Keratinocyte (primary cell): ENCODE measurements at regions not wholly inside any gene's neighbourhood (a gene's known extent, or its start where the extent isn't known, plus 50 kb on each side); places are given as distances from the start of the nearest gene placed in this dataset.
"Not testable (repeated sequence)": the region's sequence is repeated elsewhere in the genome, so short reads cannot be mapped to it uniquely, and the experiment has no call there.

ENCODE experiments used
- DNase-seq: peaks from one replicate; pipeline ENCODE4 v3.0.0-alpha.2; 2011; ENCODE audit warnings: low read depth, missing footprints, low spot score
- FAIRE-seq: peaks from 2 replicates; lab custom pipeline; 2011; peaks lifted over from hg19 to GRCh38; lab: Jason Lieb, UNC
- H2AFZ ChIP-seq: 2 replicates; pipeline ENCODE4 v1.6.0; 2012; ENCODE audit warnings: low read length, control low read depth, inconsistent platforms; ENCODE audit not compliant: control insufficient read depth
- H3K27ac ChIP-seq: 2 replicates; pipeline ENCODE4 v1.5.1; 2011; ENCODE audit warnings: low read length; ENCODE audit not compliant: control insufficient read depth, insufficient read depth
- H3K27me3 ChIP-seq: 3 replicates; pipeline ENCODE4 v1.6.0; 2011; ENCODE audit warnings: low read length; ENCODE audit not compliant: control insufficient read depth, insufficient read depth; ENCODE audit errors: extremely low read depth
- H3K36me3 ChIP-seq, 2 experiments: 2 replicates in 1 of 2; 3 replicates in 1 of 2; pipeline ENCODE4 v1.5.1; 2011; ENCODE audit warnings: low read length in 2 of 2, mild to moderate bottlenecking in 1 of 2; ENCODE audit not compliant: control insufficient read depth in 2 of 2, insufficient read depth in 2 of 2; ENCODE audit errors: extremely low read depth in 1 of 2
- H3K4me1 ChIP-seq: 3 replicates; pipeline ENCODE4 v1.5.1; 2011; ENCODE audit warnings: low read length; ENCODE audit not compliant: control insufficient read depth, insufficient read depth; ENCODE audit errors: extremely low read depth
- H3K4me2 ChIP-seq: 3 replicates; pipeline ENCODE4 v1.6.0; 2011; ENCODE audit warnings: low read depth, low read length; ENCODE audit not compliant: control insufficient read depth, insufficient read depth; ENCODE audit errors: extremely low read depth
- H3K4me3 ChIP-seq, 3 experiments: fragments of 200-600 bp in 1 of 3; sonication (generic) in 1 of 3; 2 replicates in 2 of 3; 3 replicates in 1 of 3; pipeline ENCODE4 v1.5.1; 2011 to 2016; ENCODE audit warnings: low read length in 3 of 3, mild to moderate bottlenecking in 3 of 3, control low read depth in 2 of 3, inconsistent platforms in 1 of 3, low read depth in 1 of 3, mixed read lengths in 1 of 3, mixed run types in 1 of 3, moderate library complexity in 1 of 3; ENCODE audit not compliant: control insufficient read depth in 2 of 3, insufficient read depth in 2 of 3; ENCODE audit errors: extremely low read depth in 1 of 3
- H3K79me2 ChIP-seq: 2 replicates; pipeline ENCODE4 v1.6.0; 2012; ENCODE audit warnings: low read length; ENCODE audit not compliant: control insufficient read depth, insufficient read depth
- H3K9ac ChIP-seq: 3 replicates; pipeline ENCODE4 v1.6.0; 2011; ENCODE audit warnings: low read length; ENCODE audit not compliant: control insufficient read depth, insufficient read depth; ENCODE audit errors: extremely low read depth
- H3K9me1 ChIP-seq: 3 replicates; pipeline ENCODE4 v1.6.0; 2011; ENCODE audit warnings: low read length; ENCODE audit not compliant: control insufficient read depth, insufficient read depth; ENCODE audit errors: extremely low read depth
- H3K9me3 ChIP-seq: 2 replicates; pipeline ENCODE4 v1.5.1; 2012; ENCODE audit warnings: low read depth, low read length; ENCODE audit not compliant: control insufficient read depth
- H4K20me1 ChIP-seq: 3 replicates; pipeline ENCODE4 v1.6.0; 2011; ENCODE audit warnings: low read length; ENCODE audit not compliant: control insufficient read depth, insufficient read depth; ENCODE audit errors: extremely low read depth
- dilution Hi-C: fragments of 300-500 bp; cut with MboI; formaldehyde crosslinking; loops from one replicate; pipeline ENCODE4 v1.7.0; 2020; ENCODE audit warnings: low sequenced_read_pairs; ENCODE audit not compliant: extremely low pct_ligation_motif_present

DNA sequence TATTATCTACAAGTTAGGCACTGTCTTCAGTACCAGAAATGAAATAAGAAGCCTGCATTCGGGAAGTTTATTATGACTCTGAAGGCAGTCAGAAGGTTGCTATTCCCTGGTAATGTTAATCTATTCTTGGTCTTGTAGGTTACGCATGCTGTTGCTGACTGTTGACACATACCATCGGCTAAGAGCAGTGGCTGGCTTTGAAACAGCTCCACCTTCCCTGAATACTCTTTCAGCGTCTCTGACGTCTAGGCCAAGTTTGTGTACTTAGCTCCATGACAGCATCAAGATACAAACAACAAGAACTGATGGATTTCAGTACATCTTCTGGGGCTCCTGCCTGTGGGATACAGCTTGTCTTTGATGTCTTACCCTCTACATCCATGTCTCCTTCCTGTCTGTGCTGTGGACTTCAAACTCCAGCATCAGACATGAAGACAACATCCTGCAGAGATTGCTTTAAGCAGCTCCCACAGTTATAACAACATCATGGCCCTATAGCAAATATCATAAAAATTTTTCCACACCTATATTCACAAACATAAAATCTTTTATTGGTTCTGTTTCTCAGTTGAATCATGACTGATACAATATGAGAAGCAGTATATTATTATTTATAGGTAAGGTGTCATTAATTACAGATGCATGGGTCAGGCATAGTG is 151.5 kb upstream of the FAM240B start:
- H2AFZ ChIP-seq, H4K20me1 ChIP-seq, DNase-seq, dilution Hi-C loops, H3K4me2 ChIP-seq, H3K9me3 ChIP-seq, H3K27me3 ChIP-seq, H3K36me3 ChIP-seq, FAIRE-seq, H3K27ac ChIP-seq, H3K9me1 ChIP-seq, H3K9ac ChIP-seq, H3K4me3 ChIP-seq, H3K79me2 ChIP-seq, H3K4me1 ChIP-seq: not testable (repeated sequence)

DNA sequence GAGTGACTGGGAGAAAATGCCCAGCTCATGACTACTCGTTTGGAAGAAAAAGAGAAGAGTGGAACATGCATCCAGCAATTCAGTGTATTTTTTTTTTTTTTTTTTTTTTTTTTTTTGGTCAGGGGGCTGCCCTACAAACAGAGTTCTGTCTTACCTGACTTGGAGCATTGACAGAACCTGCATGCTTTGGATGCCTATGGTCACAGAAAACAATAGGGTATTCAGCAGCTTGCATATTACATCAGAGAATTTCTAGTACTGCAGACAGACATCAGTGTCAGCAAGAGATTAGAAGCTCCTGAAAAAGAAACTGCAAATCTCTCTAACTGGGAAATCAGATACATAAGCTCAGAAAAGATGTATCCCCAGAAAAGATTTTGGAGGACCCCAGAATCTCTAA is 139.9 kb upstream of the FAM240B start:
- DNase-seq, H3K4me3 ChIP-seq, FAIRE-seq, H3K9me3 ChIP-seq, H3K4me1 ChIP-seq, H3K27ac ChIP-seq, H3K27me3 ChIP-seq, H3K4me2 ChIP-seq, H3K9me1 ChIP-seq, dilution Hi-C loops, H3K36me3 ChIP-seq, H2AFZ ChIP-seq, H3K9ac ChIP-seq, H3K79me2 ChIP-seq, H4K20me1 ChIP-seq: not testable (repeated sequence)

- H3K9ac ChIP-seq, H3K9me3 ChIP-seq, H3K27me3 ChIP-seq, dilution Hi-C loops, H3K36me3 ChIP-seq, H3K4me3 ChIP-seq, H3K4me1 ChIP-seq, H3K27ac ChIP-seq, H4K20me1 ChIP-seq, DNase-seq, FAIRE-seq, H3K9me1 ChIP-seq, H2AFZ ChIP-seq, H3K4me2 ChIP-seq, H3K79me2 ChIP-seq: not testable (repeated sequence)
Observed at GRCh38 chr9:38848966-38849365, 129.0 kb upstream of the FAM240B start.

DNA sequence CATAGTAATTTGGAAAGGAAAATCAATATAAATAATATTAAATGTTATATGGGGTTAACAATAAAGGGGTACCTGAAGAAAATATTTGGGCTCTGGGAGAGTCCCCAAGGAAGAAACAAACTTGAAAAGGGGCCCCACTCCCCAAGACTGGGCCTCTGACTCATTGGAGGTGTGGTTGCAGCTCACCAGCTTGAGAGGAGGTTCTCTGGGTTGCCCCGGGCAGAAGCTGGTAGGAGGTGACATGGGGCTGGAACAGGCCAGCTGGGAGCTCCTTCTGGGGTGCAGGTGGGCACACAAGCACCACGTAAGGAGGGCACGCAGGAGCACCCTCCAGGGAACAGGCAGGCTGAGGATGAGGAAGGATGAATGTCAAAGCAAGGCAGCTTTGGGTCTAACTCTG is 120.3 kb upstream of the FAM240B start:
- H3K4me3 ChIP-seq, H3K36me3 ChIP-seq, H3K9ac ChIP-seq, H3K9me3 ChIP-seq, dilution Hi-C loops, H3K27me3 ChIP-seq, H2AFZ ChIP-seq, H3K27ac ChIP-seq, H3K4me2 ChIP-seq, FAIRE-seq, H3K79me2 ChIP-seq, H3K9me1 ChIP-seq, H4K20me1 ChIP-seq, H3K4me1 ChIP-seq, DNase-seq: not testable (repeated sequence)

DNA sequence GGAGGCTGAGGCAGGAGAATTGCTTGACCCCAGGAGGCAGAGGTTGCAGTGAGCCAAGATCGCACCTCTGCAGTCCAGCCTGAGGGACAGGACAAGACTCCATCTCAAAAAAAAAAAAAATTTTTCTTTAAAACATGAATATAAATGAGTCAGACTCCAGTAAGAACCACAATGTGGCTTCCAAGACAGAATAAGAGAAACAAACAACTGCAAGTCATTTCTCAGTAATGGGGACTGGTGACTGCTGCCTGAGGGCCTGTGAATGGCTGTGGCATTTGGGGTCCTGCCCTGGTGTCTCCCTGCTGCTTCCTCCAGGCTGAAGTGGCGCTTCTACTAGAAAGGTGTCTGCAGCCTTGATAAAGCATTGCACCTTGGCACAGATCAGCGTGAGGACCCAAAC is 113.8 kb upstream of the FAM240B start:
- H4K20me1 ChIP-seq, H2AFZ ChIP-seq, FAIRE-seq, H3K79me2 ChIP-seq, DNase-seq, H3K27ac ChIP-seq, H3K9me1 ChIP-seq, H3K4me3 ChIP-seq, H3K9me3 ChIP-seq, H3K27me3 ChIP-seq, H3K4me1 ChIP-seq, H3K4me2 ChIP-seq, dilution Hi-C loops, H3K9ac ChIP-seq, H3K36me3 ChIP-seq: not testable (repeated sequence)
